AG09319 (cell line): ENCODE measurements at regions not wholly inside any gene's neighbourhood (a gene's known extent, or its start where the extent isn't known, plus 50 kb on each side); places are given as distances from the start of the nearest gene placed in this dataset.
"Not testable (repeated sequence)": the region's sequence is repeated elsewhere in the genome, so short reads cannot be mapped to it uniquely, and the experiment has no call there.

Experiments
- DNase-seq: peaks from one replicate; pipeline ENCODE4 v3.0.0-alpha.2; 2010; ENCODE audit warnings: low read depth; ENCODE audit errors: extremely low read depth
- TF ChIP-seq, protein P1 (sequence below): IDR thresholded peaks from 2 replicates; pipeline ENCODE4 v1.5.1; 2011; ENCODE audit warnings: low read depth, mild to moderate bottlenecking, inconsistent platforms, low read length, moderate library complexity

DNA sequence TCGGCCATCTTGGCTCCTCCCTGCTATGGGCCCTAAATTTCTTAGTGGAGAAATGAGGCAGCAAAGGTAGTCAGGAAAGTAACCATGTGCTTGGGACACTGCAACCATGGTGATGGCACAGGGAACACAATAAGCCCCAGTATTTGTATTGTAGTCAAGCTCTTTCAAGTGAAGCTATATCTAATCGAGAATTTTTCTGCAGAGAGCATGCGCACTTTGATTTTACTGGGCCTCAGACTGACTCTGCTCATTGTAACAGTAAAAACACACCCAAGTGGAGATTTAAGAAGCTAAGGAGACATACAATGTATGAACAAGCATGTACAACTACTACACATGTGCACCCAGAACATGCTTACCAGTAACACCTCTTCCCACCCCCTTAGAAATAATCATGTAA lies 67.3 kb upstream of the TMEM229A start:
- no peak for DNase-seq
- TF ChIP-seq, protein P1, sequence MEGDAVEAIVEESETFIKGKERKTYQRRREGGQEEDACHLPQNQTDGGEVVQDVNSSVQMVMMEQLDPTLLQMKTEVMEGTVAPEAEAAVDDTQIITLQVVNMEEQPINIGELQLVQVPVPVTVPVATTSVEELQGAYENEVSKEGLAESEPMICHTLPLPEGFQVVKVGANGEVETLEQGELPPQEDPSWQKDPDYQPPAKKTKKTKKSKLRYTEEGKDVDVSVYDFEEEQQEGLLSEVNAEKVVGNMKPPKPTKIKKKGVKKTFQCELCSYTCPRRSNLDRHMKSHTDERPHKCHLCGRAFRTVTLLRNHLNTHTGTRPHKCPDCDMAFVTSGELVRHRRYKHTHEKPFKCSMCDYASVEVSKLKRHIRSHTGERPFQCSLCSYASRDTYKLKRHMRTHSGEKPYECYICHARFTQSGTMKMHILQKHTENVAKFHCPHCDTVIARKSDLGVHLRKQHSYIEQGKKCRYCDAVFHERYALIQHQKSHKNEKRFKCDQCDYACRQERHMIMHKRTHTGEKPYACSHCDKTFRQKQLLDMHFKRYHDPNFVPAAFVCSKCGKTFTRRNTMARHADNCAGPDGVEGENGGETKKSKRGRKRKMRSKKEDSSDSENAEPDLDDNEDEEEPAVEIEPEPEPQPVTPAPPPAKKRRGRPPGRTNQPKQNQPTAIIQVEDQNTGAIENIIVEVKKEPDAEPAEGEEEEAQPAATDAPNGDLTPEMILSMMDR, result no peak

DNA sequence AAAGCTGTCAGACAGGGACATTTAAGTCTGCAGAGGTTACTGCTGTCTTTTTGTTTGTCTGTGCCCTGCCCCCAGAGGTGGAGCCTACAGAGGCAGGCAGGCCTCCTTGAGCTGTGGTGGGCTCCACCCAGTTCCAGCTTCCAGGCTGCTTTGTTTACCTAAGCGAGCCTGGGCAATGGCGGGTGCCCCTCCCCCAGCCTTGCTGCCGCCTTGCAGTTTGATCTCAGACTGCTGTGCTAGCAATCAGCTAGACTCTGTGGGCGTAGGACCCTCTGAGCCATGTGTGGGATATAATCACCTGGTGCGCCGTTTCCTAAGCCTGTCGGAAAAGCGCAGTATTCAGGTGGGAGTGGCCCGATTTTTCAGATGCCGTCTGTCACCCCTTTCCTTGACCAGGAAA lies 66.7 kb upstream of the TMEM229A start:
- not testable (repeated sequence) for DNase-seq

DNA sequence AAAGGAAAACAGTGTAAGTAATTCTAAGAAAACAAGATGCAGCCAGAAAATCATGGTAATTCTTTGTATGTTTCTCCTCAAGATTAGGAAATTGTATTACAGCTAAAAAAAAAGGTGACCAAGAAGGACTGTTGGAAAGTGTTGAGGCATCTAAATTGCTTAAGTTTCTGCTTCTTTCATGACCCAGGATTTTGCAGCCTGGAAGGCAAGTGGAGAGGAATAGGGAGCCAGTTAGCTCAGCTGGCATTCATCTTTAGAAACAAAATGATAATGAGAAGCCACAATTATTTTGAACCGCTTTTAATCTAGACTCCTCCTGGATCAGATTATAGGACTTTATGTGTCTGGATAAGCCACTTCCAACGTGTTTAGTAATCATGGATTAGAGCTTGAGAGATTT lies 56.8 kb upstream of the TMEM229A start:
- no peak for DNase-seq
- TF ChIP-seq, protein P1, result no peak

DNA sequence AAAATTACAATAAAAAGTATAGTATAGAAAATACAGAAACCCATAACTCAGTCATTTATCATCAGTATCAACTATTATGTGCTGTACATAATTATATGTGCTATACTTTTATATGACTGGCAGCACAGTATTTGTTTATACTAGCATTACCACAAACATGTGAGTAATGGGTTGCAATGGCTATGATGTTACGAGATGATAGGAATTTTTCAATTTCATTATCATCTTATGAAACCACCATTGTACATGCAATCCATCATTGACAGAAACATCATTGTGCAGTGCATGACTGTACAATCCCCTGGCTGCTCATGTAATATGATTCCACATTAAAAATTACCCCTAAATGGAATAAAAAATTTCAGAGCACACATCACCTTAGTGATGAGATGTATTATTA lies 55.7 kb upstream of the TMEM229A start:
- DNase-seq, result no peak
- TF ChIP-seq, protein P1, result no peak

DNA sequence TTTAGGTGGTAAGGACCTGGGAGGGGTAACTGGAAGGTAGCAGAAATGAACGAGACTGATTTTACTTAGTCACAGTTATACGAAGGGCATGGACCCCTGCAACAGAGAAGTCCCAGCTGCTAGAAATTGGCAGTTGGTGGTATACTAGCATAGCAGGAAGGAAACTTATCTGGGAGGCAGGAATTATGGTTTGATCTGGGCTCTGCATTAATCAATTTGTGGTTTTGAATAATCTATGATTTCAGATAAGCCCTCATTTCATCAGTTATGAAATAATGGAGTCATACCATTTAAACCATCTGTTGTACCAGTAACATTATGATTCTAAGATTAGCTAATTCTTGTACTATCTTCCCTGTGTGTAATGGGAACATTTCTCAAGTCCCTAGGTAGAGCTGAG lies 54.0 kb upstream of the TMEM229A start:
- no peak for DNase-seq
- TF ChIP-seq, protein P1, result no peak

DNA sequence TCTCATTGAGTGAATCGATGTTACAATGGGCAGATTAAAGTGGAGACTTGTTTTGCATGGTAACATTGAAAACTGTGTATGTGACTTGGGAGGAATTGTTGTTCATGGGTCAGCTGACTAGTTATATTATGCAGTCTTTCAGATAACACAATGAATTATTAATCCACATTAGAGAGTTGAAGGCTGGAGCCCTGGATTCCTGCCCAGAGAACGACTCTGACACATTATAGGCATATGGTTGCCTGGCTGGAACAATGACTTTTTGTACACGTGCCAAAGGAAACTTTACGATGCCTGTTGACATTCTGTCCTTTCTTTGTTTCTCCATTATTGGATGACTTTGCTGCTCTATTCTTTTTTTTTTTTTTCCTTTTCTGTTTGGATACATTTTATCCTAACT lies 52.3 kb upstream of the TMEM229A start:
- TF ChIP-seq, protein P1, result no peak
- no peak for DNase-seq

DNA sequence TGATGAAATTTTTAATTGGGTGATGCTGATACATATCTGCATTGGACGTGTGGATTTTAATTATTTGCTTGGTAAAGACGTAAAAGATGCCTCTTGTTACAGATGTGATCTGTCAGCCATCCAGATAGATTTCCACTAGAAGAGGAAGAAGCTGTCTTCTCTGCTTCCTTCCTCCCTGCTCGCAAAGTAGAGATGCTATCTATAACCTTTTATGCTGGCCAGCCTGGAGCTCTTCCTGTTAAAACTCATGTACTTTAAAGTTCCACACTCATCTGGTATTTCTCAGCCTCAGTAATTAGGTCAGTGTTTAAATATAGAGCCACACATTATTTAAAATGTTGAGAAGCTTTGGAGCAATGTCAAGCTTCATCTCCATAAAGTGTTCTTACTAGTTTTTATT lies 51.2 kb upstream of the TMEM229A start:
- DNase-seq, result no peak
- TF ChIP-seq, protein P1, result no peak
